Suprapubic skin (tissue), 4 donors: ENCODE measurements at regions not wholly inside any gene's neighbourhood (a gene's known extent, or its start where the extent isn't known, plus 50 kb on each side); places are given as distances from the start of the nearest gene placed in this dataset.

Source experiments
- CTCF ChIP-seq, 2 donors: fragments of 200-600 bp in 1 of 2; fragments of 450-650 bp in 1 of 2; sonication (generic) in 1 of 2; IDR thresholded peaks; one replicate each; pipeline ENCODE4 v1.5.1; 2016 to 2019; ENCODE audit warnings: antibody characterized with exemption in 2 of 2, mild to moderate bottlenecking in 1 of 2, moderate library complexity in 1 of 2
- EP300 ChIP-seq: sonication (generic); formaldehyde crosslinking; IDR thresholded peaks from one replicate; pipeline ENCODE4 v1.6.1; 2017; ENCODE audit warnings: antibody characterized with exemption
- POLR2A ChIP-seq, 2 donors: fragments of 450-650 bp; IDR thresholded peaks; one replicate each; pipeline ENCODE4 v1.6.1; 2017; ENCODE audit warnings: antibody characterized with exemption in 2 of 2, mild to moderate bottlenecking in 2 of 2, moderate library complexity in 2 of 2
- POLR2AphosphoS5 ChIP-seq, 3 donors: sonication (generic); formaldehyde crosslinking; IDR thresholded peaks; one replicate each; pipeline ENCODE4 v1.6.1; 2017; ENCODE audit warnings: antibody characterized with exemption in 3 of 3

GRCh38 chr13:104404325-104404724 lies 1338.1 kb upstream of the SLC10A2 start:
- TF ChIP-seq EP300 (no peak), CTCF (IDR thresholded peaks at IDR 0.05) (no peak), POLR2A (IDR thresholded peaks at IDR 0.05) (no peak), POLR2AphosphoS5 (IDR thresholded peaks at IDR 0.05) (no peak)
